SK-N-SH (cell line): ENCODE measurements at regions not wholly inside any gene's neighbourhood (a gene's known extent, or its start where the extent isn't known, plus 50 kb on each side); places are given as distances from the start of the nearest gene placed in this dataset.

Experiments used
- CTCF ChIA-PET: fragments of 300-600, 350-600 bp; formaldehyde crosslinking; extraction: SDS; loops from one replicate; lab custom pipeline; 2021; lab: Yijun Ruan, JAX
- POLR2A ChIA-PET: fragments of 350-600 bp; sonication (Branson Sonifier 250); formaldehyde crosslinking; extraction: SDS; loops from one replicate; lab custom pipeline; 2020; ENCODE audit warnings: antibody characterized with exemption, inconsistent platforms; lab: Yijun Ruan, JAX
- DNase-seq: peaks from one replicate; pipeline ENCODE4 v3.0.0; 2012
- H2AFZ ChIP-seq: fragments of 200-600 bp; sonication (generic); 2 replicates; pipeline ENCODE4 v1.8.1; 2016; ENCODE audit warnings: antibody characterized with exemption, mild to moderate bottlenecking, low read depth
- H3F3A ChIP-seq: fragments of 200-600 bp; sonication (generic); replicated peaks from 2 replicates; pipeline ENCODE3; 2016; ENCODE audit warnings: antibody characterized with exemption, mild to moderate bottlenecking; ENCODE audit not compliant: insufficient read depth
- H3K27ac ChIP-seq, 2 experiments: fragments of 200-500 bp in 1 of 2; fragments of 200-600 bp in 1 of 2; sonication (Bioruptor generic) in 1 of 2; sonication (generic), shearing (Covaris generic) in 1 of 2; 2 replicates each; pipeline versions ENCODE4 v1.5.1 to v1.6.1; 2014 to 2016; ENCODE audit warnings: low read depth in 2 of 2, inconsistent platforms in 1 of 2, low read length in 1 of 2, mild to moderate bottlenecking in 1 of 2, mixed read lengths in 1 of 2
- H3K27me3 ChIP-seq: fragments of 200-600 bp; sonication (generic), shearing (Covaris generic); 2 replicates; pipeline ENCODE4 v1.6.1; 2016; ENCODE audit warnings: mixed run types; ENCODE audit not compliant: insufficient read depth
- H3K36me3 ChIP-seq, 2 experiments: fragments of 200-500 bp in 1 of 2; fragments of 200-600 bp in 1 of 2; sonication (Bioruptor generic) in 1 of 2; sonication (generic) in 1 of 2; replicated peaks in 1 of 2; 2 replicates each; pipeline versions ENCODE3 to v1.5.1; 2014 to 2016; ENCODE audit warnings: low read length in 1 of 2, mild to moderate bottlenecking in 1 of 2; ENCODE audit not compliant: insufficient read depth in 2 of 2, control insufficient read depth in 1 of 2
- H3K4me1 ChIP-seq, 2 experiments: fragments of 200-500 bp in 1 of 2; fragments of 200-600 bp in 1 of 2; sonication (Bioruptor generic) in 1 of 2; sonication (generic), shearing (Covaris generic) in 1 of 2; 2 replicates each; pipeline versions ENCODE4 v1.5.1 to v1.6.1; 2014 to 2016; ENCODE audit warnings: low read depth in 1 of 2, low read length in 1 of 2, mixed run types in 1 of 2; ENCODE audit not compliant: insufficient read depth in 2 of 2, control insufficient read depth in 1 of 2
- H3K4me2 ChIP-seq: fragments of 200-600 bp; sonication (generic), shearing (Covaris generic); 2 replicates; pipeline ENCODE4 v1.6.1; 2017; ENCODE audit warnings: mixed run types
- H3K4me3 ChIP-seq, 2 experiments: fragments of 200-500 bp in 1 of 2; fragments of 200-600 bp in 1 of 2; sonication (Bioruptor generic) in 1 of 2; sonication (generic), shearing (Covaris generic) in 1 of 2; 2 replicates each; pipeline versions ENCODE4 v1.5.1 to v1.8.1; 2014 to 2016; ENCODE audit warnings: low read depth in 2 of 2, inconsistent platforms in 1 of 2, low read length in 1 of 2, mild to moderate bottlenecking in 1 of 2, mixed read lengths in 1 of 2, moderate library complexity in 1 of 2
- H3K79me2 ChIP-seq: fragments of 200-600 bp; sonication (generic); 2 replicates; pipeline ENCODE4 v1.8.1; 2017; ENCODE audit warnings: mild to moderate bottlenecking; ENCODE audit not compliant: insufficient read depth
- H3K9ac ChIP-seq: fragments of 200-600 bp; sonication (generic); 2 replicates; pipeline ENCODE4 v1.6.1; 2017; ENCODE audit warnings: mixed run types
- H3K9me2 ChIP-seq: fragments of 200-600 bp; sonication (generic); 2 replicates; pipeline ENCODE4 v1.6.1; 2017; ENCODE audit warnings: mixed run types
- H3K9me3 ChIP-seq: fragments of 200-600 bp; sonication (generic); 2 replicates; pipeline ENCODE4 v1.6.1; 2017; ENCODE audit warnings: mixed run types, mild to moderate bottlenecking, moderate library complexity
- H4K20me1 ChIP-seq: fragments of 200-600 bp; sonication (generic); 2 replicates; pipeline ENCODE4 v1.6.1; 2017; ENCODE audit warnings: mild to moderate bottlenecking, mixed run types; ENCODE audit not compliant: insufficient read depth
- ELF1 ChIP-seq: IDR thresholded peaks from 2 replicates; pipeline ENCODE4 v1.4.0; 2012
- EZH2phosphoT487 ChIP-seq: fragments of 200-600 bp; sonication (generic); IDR thresholded peaks from 2 replicates; pipeline ENCODE4 v1.6.1; 2017; ENCODE audit warnings: low read depth, mixed run types, mild to moderate bottlenecking, antibody characterized with exemption, moderate library complexity, borderline replicate concordance
- FOSL2 ChIP-seq: IDR thresholded peaks from 2 replicates; pipeline ENCODE4 v1.4.0; 2012; ENCODE audit warnings: low read depth, mild to moderate bottlenecking, moderate library complexity, borderline replicate concordance
- FOXJ3 ChIP-seq: sonication (generic); formaldehyde crosslinking; IDR thresholded peaks from 2 replicates; pipeline ENCODE4 v1.5.1; 2020; ENCODE audit warnings: mild to moderate bottlenecking, missing genetic modification reagents
- FOXM1 ChIP-seq: IDR thresholded peaks from 2 replicates; pipeline ENCODE4 v1.4.0; 2012; ENCODE audit warnings: low read depth, mild to moderate bottlenecking
- GABPA ChIP-seq: IDR thresholded peaks from 2 replicates; pipeline ENCODE4 v1.4.0; 2012; ENCODE audit warnings: low read depth, mild to moderate bottlenecking
- JUND ChIP-seq: IDR thresholded peaks from 2 replicates; pipeline ENCODE4 v1.4.0; 2012
- MXI1 ChIP-seq: IDR thresholded peaks from 2 replicates; pipeline ENCODE4 v1.6.1; 2012; ENCODE audit warnings: mild to moderate bottlenecking, low read depth, low read length, improper control_type of control experiment
- POLR2AphosphoS5 ChIP-seq: IDR thresholded peaks from 2 replicates; pipeline ENCODE4 v1.6.1; 2012; ENCODE audit warnings: low read depth, low read length
- RAD21 ChIP-seq: IDR thresholded peaks from 2 replicates; pipeline ENCODE4 v1.6.1; 2012; ENCODE audit warnings: mild to moderate bottlenecking, low read length
- RXRA ChIP-seq: IDR thresholded peaks from 2 replicates; pipeline ENCODE4 v1.4.0; 2012; ENCODE audit warnings: low read depth, mild to moderate bottlenecking, borderline replicate concordance
- SMC3 ChIP-seq: IDR thresholded peaks from 2 replicates; pipeline ENCODE4 v1.6.1; 2012; ENCODE audit warnings: low read depth, low read length, improper control_type of control experiment
- YY1 ChIP-seq: IDR thresholded peaks from 2 replicates; pipeline ENCODE4 v1.4.0; 2012; ENCODE audit warnings: low read depth, mild to moderate bottlenecking
- WGBS: methylation state at CpG from one replicate; pipeline ENCODE4 v1.1.6; 2017; ENCODE audit warnings: low lambda C conversion rate; 5-methylcytosine and 5-hydroxymethylcytosine counted together
- TF ChIP-seq, protein P1 (sequence below): IDR thresholded peaks from 2 replicates; pipeline ENCODE4 v1.4.0; 2012; ENCODE audit warnings: low read depth, borderline replicate concordance
- TF ChIP-seq, protein P2 (sequence below): IDR thresholded peaks from 2 replicates; pipeline ENCODE4 v1.4.0; 2012; ENCODE audit warnings: low read depth
- TF ChIP-seq, protein P3 (sequence below): IDR thresholded peaks from 2 replicates; pipeline ENCODE4 v1.4.0; 2012; ENCODE audit warnings: low read depth, borderline replicate concordance
- TF ChIP-seq, protein P4 (sequence below): fragments of 150-350 bp; IDR thresholded peaks from 2 replicates; pipeline ENCODE4 v1.6.1; 2017; ENCODE audit warnings: antibody characterized with exemption, low read length, low read depth, borderline replicate concordance

DNA sequence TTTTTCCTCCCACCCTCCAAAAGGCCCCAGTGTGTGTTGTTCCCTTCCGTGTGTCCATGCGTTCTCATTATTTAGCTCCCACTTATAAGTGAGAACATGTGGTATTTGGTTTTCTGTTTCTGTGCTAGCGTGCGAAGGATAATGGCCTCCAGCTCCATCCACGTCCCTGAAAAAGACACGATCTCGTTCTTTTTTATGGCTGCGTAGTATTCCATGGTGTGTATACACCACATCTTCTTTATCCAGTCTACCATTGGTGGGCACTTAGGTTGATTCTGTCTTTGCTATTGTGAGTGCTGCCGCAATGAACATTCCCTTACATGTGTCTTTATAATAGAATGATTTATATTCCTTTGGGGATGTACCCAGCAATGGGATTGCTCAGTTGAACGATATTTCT is 177.8 kb downstream of the ETS2 start:
- Histone ChIP-seq H3K9ac (no peak overlapping the region), H3K36me3 (no peaks in the 10 kb centered on the region), H3K79me2 (no peaks in the 10 kb centered on the region), H4K20me1 (no peaks in the 10 kb centered on the region; the same call in 1 of the 2 replicates), H3F3A (peaks cover 12% of the 10 kb centered on the region), H3K27me3 (no peaks in the 10 kb centered on the region), H3K27ac (no peak overlapping the region; a peak in 1 of 4 replicates), H3K4me2 (no peak overlapping the region), H3K9me2 (no peaks in the 10 kb centered on the region), H2AFZ (no peak overlapping the region), H3K4me1 (peaks cover 14 to 52% of the 10 kb centered on the region in 2 experiments; a peak in 3 of 4 replicates), H3K4me3 (no peak overlapping the region)
- ChIA-PET POLR2A (no interaction called here), CTCF (no interaction called here)
- DNase-seq, result no peak
- WGBS, result 79% methylated on average over 10 of the region's 10 CpGs
- no peak for TF ChIP-seq YY1
- TF ChIP-seq EZH2phosphoT487, result no peak
- no peak for TF ChIP-seq MXI1
- no peak for TF ChIP-seq JUND
- no peak for TF ChIP-seq GABPA
- TF ChIP-seq FOXM1, result no peak
- TF ChIP-seq, protein P1, sequence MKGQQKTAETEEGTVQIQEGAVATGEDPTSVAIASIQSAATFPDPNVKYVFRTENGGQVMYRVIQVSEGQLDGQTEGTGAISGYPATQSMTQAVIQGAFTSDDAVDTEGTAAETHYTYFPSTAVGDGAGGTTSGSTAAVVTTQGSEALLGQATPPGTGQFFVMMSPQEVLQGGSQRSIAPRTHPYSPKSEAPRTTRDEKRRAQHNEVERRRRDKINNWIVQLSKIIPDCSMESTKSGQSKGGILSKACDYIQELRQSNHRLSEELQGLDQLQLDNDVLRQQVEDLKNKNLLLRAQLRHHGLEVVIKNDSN, result no peak
- TF ChIP-seq SMC3, result no peak
- no peak for TF ChIP-seq FOXJ3 (CRISPR knock-in tag)
- TF ChIP-seq RXRA, result no peak
- TF ChIP-seq, protein P2, sequence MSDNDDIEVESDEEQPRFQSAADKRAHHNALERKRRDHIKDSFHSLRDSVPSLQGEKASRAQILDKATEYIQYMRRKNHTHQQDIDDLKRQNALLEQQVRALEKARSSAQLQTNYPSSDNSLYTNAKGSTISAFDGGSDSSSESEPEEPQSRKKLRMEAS, result no peak
- TF ChIP-seq FOSL2, result no peak
- no peak for TF ChIP-seq RAD21
- no peak for TF ChIP-seq POLR2AphosphoS5
- TF ChIP-seq, protein P3, sequence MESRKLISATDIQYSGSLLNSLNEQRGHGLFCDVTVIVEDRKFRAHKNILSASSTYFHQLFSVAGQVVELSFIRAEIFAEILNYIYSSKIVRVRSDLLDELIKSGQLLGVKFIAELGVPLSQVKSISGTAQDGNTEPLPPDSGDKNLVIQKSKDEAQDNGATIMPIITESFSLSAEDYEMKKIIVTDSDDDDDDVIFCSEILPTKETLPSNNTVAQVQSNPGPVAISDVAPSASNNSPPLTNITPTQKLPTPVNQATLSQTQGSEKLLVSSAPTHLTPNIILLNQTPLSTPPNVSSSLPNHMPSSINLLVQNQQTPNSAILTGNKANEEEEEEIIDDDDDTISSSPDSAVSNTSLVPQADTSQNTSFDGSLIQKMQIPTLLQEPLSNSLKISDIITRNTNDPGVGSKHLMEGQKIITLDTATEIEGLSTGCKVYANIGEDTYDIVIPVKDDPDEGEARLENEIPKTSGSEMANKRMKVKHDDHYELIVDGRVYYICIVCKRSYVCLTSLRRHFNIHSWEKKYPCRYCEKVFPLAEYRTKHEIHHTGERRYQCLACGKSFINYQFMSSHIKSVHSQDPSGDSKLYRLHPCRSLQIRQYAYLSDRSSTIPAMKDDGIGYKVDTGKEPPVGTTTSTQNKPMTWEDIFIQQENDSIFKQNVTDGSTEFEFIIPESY, result no peak
- no peak for TF ChIP-seq ELF1
- TF ChIP-seq, protein P4, sequence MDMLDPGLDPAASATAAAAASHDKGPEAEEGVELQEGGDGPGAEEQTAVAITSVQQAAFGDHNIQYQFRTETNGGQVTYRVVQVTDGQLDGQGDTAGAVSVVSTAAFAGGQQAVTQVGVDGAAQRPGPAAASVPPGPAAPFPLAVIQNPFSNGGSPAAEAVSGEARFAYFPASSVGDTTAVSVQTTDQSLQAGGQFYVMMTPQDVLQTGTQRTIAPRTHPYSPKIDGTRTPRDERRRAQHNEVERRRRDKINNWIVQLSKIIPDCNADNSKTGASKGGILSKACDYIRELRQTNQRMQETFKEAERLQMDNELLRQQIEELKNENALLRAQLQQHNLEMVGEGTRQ, result no peak
- TF ChIP-seq, all 33 proteins: peak for 0
- H3K9me3 ChIP-seq, result no peaks in the 10 kb centered on the region
